IMR-90 (cell line): ENCODE measurements at regions not wholly inside any gene's neighbourhood (a gene's known extent, or its start where the extent isn't known, plus 50 kb on each side); places are given as distances from the start of the nearest gene placed in this dataset.

Experiments used
- ATAC-seq: fragments of 200-7000 bp; cut with Tn5 transposase; 2 replicates; pipeline ENCODE4 v1.9.1; 2020; ENCODE audit warnings: low read depth, mild to moderate bottlenecking, moderate library complexity
- BruUV-seq: library from RNA; stranded (reverse); fragments of 400-500 nt; replicated peaks from 2 replicates; lab custom pipeline; 2021; lab: Mats Ljungman, UMichigan
- CTCF ChIA-PET: fragments of 300-600 bp; formaldehyde crosslinking; extraction: SDS; loops from one replicate; lab custom pipeline; 2021; ENCODE audit warnings: antibody characterized with exemption; lab: Yijun Ruan, JAX
- POLR2A ChIA-PET: fragments of 300-600 bp; sonication (Branson Sonifier 250); formaldehyde crosslinking; loops from one replicate; lab custom pipeline; 2022; ENCODE audit warnings: antibody characterized with exemption; ENCODE audit not compliant: unreplicated experiment; lab: Charles Lee
- DNase-seq: peaks from one replicate; pipeline ENCODE4 v3.0.0; 2013
- H2AFZ ChIP-seq: replicated peaks from 2 replicates; pipeline ENCODE3; 2013; ENCODE audit warnings: low read length, mild to moderate bottlenecking; ENCODE audit not compliant: poor library complexity
- H2AK5ac ChIP-seq: 2 replicates; pipeline ENCODE4 v1.6.1; 2013; ENCODE audit warnings: low read depth, low read length, inconsistent platforms
- H2AK9ac ChIP-seq: replicated peaks from 2 replicates; pipeline ENCODE3; 2013; ENCODE audit warnings: mild to moderate bottlenecking, low read depth, low read length, moderate library complexity; ENCODE audit not compliant: poor library complexity
- H2BK120ac ChIP-seq: 2 replicates; pipeline ENCODE4 v1.6.1; 2013; ENCODE audit warnings: low read depth, low read length, inconsistent platforms
- H2BK15ac ChIP-seq: 3 replicates; pipeline ENCODE4 v1.6.1; 2013; ENCODE audit warnings: low read depth, low read length, inconsistent platforms
- H2BK20ac ChIP-seq: 2 replicates; pipeline ENCODE4 v1.6.1; 2013; ENCODE audit warnings: low read depth, mild to moderate bottlenecking, inconsistent platforms, low read length, moderate library complexity
- H2BK5ac ChIP-seq: 2 replicates; pipeline ENCODE4 v1.6.1; 2013; ENCODE audit warnings: mild to moderate bottlenecking, low read depth, low read length, inconsistent platforms; ENCODE audit not compliant: poor library complexity, severe bottlenecking
- H3K14ac ChIP-seq: replicated peaks from 2 replicates; pipeline ENCODE4 v1.6.1; 2013; ENCODE audit warnings: low read depth, low read length, inconsistent platforms
- H3K18ac ChIP-seq: 2 replicates; pipeline ENCODE4 v1.6.1; 2013; ENCODE audit warnings: low read depth, low read length, control low read depth
- H3K23ac ChIP-seq: 2 replicates; pipeline ENCODE4 v1.6.1; 2013; ENCODE audit warnings: low read depth, low read length, inconsistent platforms
- H3K27ac ChIP-seq: 2 replicates; pipeline ENCODE4 v1.5.1; 2013; ENCODE audit warnings: mild to moderate bottlenecking, control low read depth, low read length; ENCODE audit not compliant: insufficient read depth
- H3K27me3 ChIP-seq: 2 replicates; pipeline ENCODE4 v1.6.1; 2013; ENCODE audit warnings: low read length; ENCODE audit not compliant: control insufficient read depth, insufficient read depth
- H3K36me3 ChIP-seq: 2 replicates; pipeline ENCODE4 v1.6.1; 2013; ENCODE audit warnings: low read length, mixed read lengths; ENCODE audit not compliant: control insufficient read depth, insufficient read depth
- H3K4ac ChIP-seq: 2 replicates; pipeline ENCODE4 v1.6.1; 2013; ENCODE audit warnings: low read depth, low read length, inconsistent platforms
- H3K4me1 ChIP-seq: 2 replicates; pipeline ENCODE4 v1.6.1; 2013; ENCODE audit warnings: low read length, mixed read lengths; ENCODE audit not compliant: control insufficient read depth, insufficient read depth
- H3K4me2 ChIP-seq: 2 replicates; pipeline ENCODE4 v1.6.1; 2013; ENCODE audit warnings: low read depth, mild to moderate bottlenecking, control low read depth, low read length, moderate library complexity
- H3K4me3 ChIP-seq: 2 replicates; pipeline ENCODE4 v1.5.1; 2013; ENCODE audit warnings: low read depth, mild to moderate bottlenecking, control low read depth, low read length, moderate library complexity; ENCODE audit not compliant: insufficient read depth
- H3K56ac ChIP-seq: 2 replicates; pipeline ENCODE4 v1.6.1; 2013; ENCODE audit warnings: low read length, inconsistent platforms; ENCODE audit not compliant: insufficient read depth; ENCODE audit errors: extremely low read depth
- H3K79me1 ChIP-seq, 2 experiments: 2 replicates each; pipeline ENCODE4 v1.6.1; 2013; ENCODE audit warnings: low read length in 2 of 2, inconsistent platforms in 1 of 2, low read depth in 1 of 2
- H3K9ac ChIP-seq: 2 replicates; pipeline ENCODE4 v1.6.1; 2013; ENCODE audit warnings: low read depth, low read length, control low read depth
- H3K9me1 ChIP-seq: 2 replicates; pipeline ENCODE4 v1.6.1; 2013; ENCODE audit warnings: low read length, inconsistent platforms; ENCODE audit not compliant: insufficient read depth
- H3K9me3 ChIP-seq: 2 replicates; pipeline ENCODE4 v1.6.1; 2013; ENCODE audit warnings: low read length; ENCODE audit not compliant: control insufficient read depth, insufficient read depth
- H4K20me1 ChIP-seq: 2 replicates; pipeline ENCODE4 v1.6.1; 2013; ENCODE audit warnings: low read length, inconsistent platforms; ENCODE audit not compliant: insufficient read depth
- H4K5ac ChIP-seq: 2 replicates; pipeline ENCODE4 v1.6.1; 2013; ENCODE audit warnings: mild to moderate bottlenecking, low read depth, low read length, control low read depth
- H4K8ac ChIP-seq, 2 experiments: 2 replicates each; pipeline ENCODE4 v1.6.1; 2013; ENCODE audit warnings: low read depth in 2 of 2, low read length in 2 of 2, control low read depth in 1 of 2, inconsistent platforms in 1 of 2
- H4K91ac ChIP-seq: 2 replicates; pipeline ENCODE4 v1.6.1; 2013; ENCODE audit warnings: low read depth, low read length, inconsistent platforms; ENCODE audit not compliant: insufficient read depth
- BHLHE40 ChIP-seq: fragments of 150-350 bp; IDR thresholded peaks from 2 replicates; pipeline ENCODE4 v1.6.1; 2016; ENCODE audit warnings: mild to moderate bottlenecking, low read depth, low read length
- CEBPB ChIP-seq: IDR thresholded peaks from 2 replicates; pipeline ENCODE4 v1.6.1; 2012; ENCODE audit warnings: low read depth, low read length, improper control_type of control experiment
- CHD1 ChIP-seq: IDR thresholded peaks from 2 replicates; pipeline ENCODE4 v1.6.1; 2012; ENCODE audit warnings: low read depth, low read length, improper control_type of control experiment
- CTCF ChIP-seq: conservative IDR thresholded peaks from 2 replicates; pipeline ENCODE4 v1.5.1; 2012; ENCODE audit warnings: mild to moderate bottlenecking, low read depth, low read length, improper control_type of control experiment
- ELK1 ChIP-seq: fragments of 150-350 bp; IDR thresholded peaks from 2 replicates; pipeline ENCODE4 v1.6.1; 2016; ENCODE audit warnings: low read depth, mild to moderate bottlenecking, low read length, moderate library complexity, borderline replicate concordance
- FOS ChIP-seq: fragments of 150-350 bp; IDR thresholded peaks from 2 replicates; pipeline ENCODE4 v1.6.1; 2016; ENCODE audit warnings: low read depth, low read length
- MAFK ChIP-seq: IDR thresholded peaks from 2 replicates; pipeline ENCODE4 v1.6.1; 2012; ENCODE audit warnings: low read depth, low read length, improper control_type of control experiment
- MAZ ChIP-seq: IDR thresholded peaks from 2 replicates; pipeline ENCODE4 v1.6.1; 2012; ENCODE audit warnings: low read depth, mild to moderate bottlenecking, low read length, improper control_type of control experiment, moderate library complexity, borderline replicate concordance
- MXI1 ChIP-seq: IDR thresholded peaks from 2 replicates; pipeline ENCODE4 v1.6.1; 2012; ENCODE audit warnings: low read depth, mild to moderate bottlenecking, low read length, moderate library complexity, borderline replicate concordance
- NFE2L2 ChIP-seq: fragments of 150-350 bp; IDR thresholded peaks from 2 replicates; pipeline ENCODE4 v1.6.1; 2016; ENCODE audit warnings: low read depth, mild to moderate bottlenecking, low read length
- POLR2A ChIP-seq: IDR thresholded peaks from 2 replicates; pipeline ENCODE4 v1.6.1; 2012; ENCODE audit warnings: mild to moderate bottlenecking, low read depth, low read length
- RAD21 ChIP-seq: IDR thresholded peaks from 2 replicates; pipeline ENCODE4 v1.6.1; 2012; ENCODE audit warnings: low read length, improper control_type of control experiment
- RCOR1 ChIP-seq: IDR thresholded peaks from 2 replicates; pipeline ENCODE4 v1.6.1; 2012; ENCODE audit warnings: mild to moderate bottlenecking, low read length, improper control_type of control experiment; ENCODE audit not compliant: insufficient replicate concordance
- RFX5 ChIP-seq: IDR thresholded peaks from 2 replicates; pipeline ENCODE4 v1.8.0; 2012; ENCODE audit warnings: low read depth, mild to moderate bottlenecking, low read length, moderate library complexity
- SMC3 ChIP-seq: fragments of 150-350 bp; IDR thresholded peaks from 2 replicates; pipeline ENCODE4 v1.6.1; 2016; ENCODE audit warnings: low read depth, mild to moderate bottlenecking, antibody characterized with exemption, low read length, moderate library complexity
- USF2 ChIP-seq: fragments of 150-350 bp; IDR thresholded peaks from 2 replicates; pipeline ENCODE4 v1.6.1; 2017; ENCODE audit warnings: mild to moderate bottlenecking, antibody characterized with exemption, low read length, low read depth
- WGBS, 2 experiments: methylation state at CpG; one replicate each; pipeline versions ENCODE4 v1.1.5 to v1.1.7; 2013; ENCODE audit warnings: missing lambda C conversion rate in 2 of 2; ENCODE audit not compliant: insufficient read length in 1 of 2; ENCODE audit errors: extremely low coverage in 2 of 2; 5-methylcytosine and 5-hydroxymethylcytosine counted together
- dilution Hi-C: fragments of 300-500 bp; cut with HindIII; formaldehyde crosslinking; loops from one replicate; pipeline ENCODE4 v1.14.3; 2018; ENCODE audit warnings: low sequenced_read_pairs; ENCODE audit not compliant: unreplicated experiment
- in situ Hi-C: fragments of 300-500 bp; cut with MboI; formaldehyde crosslinking; loops from 3 replicates; pipeline ENCODE4 v1.14.3; 2019; ENCODE audit warnings: low sequenced_read_pairs, inconsistent platforms, mixed read lengths
- intact Hi-C: fragments of 100-400 bp; cut with micrococcal nuclease; formaldehyde crosslinking; loops from 2 replicates; pipeline ENCODE4 v1.10.0; 2022

- Histone ChIP-seq H3K9ac (no peak overlapping the region), H3K9me3 (no peaks in the 10 kb centered on the region), H4K5ac (no peak overlapping the region), H3K4ac (no peak overlapping the region), H2BK20ac (no peak overlapping the region), H2AK9ac (no peak overlapping the region), H3K56ac (no peak overlapping the region), H2AK5ac (no peak overlapping the region), H4K20me1 (no peaks in the 10 kb centered on the region), H3K18ac (no peak overlapping the region), H3K4me2 (no peak overlapping the region), H4K91ac (no peak overlapping the region), H3K36me3 (no peaks in the 10 kb centered on the region), H3K9me1 (no peaks in the 10 kb centered on the region), H3K79me1 (no peaks in the 10 kb centered on the region), H2BK5ac (no peak overlapping the region), H3K4me1 (no peaks in the 10 kb centered on the region), H3K14ac (no peak overlapping the region), H3K4me3 (no peak overlapping the region), H3K27me3 (no peaks in the 10 kb centered on the region), H2BK15ac (no peak overlapping the region), H2BK120ac (no peak overlapping the region), H3K23ac (no peak overlapping the region), H3K27ac (no peak overlapping the region), H2AFZ (no peak overlapping the region), H4K8ac (no peak overlapping the region)
- in situ Hi-C loops (no loop called here), dilution Hi-C loops (no loop called here), intact Hi-C loops (no loop called here)
- TF ChIP-seq CTCF = no peak
- TF ChIP-seq RCOR1 = no peak
- TF ChIP-seq FOS = no peak
- no peak for TF ChIP-seq ELK1
- no peak for TF ChIP-seq RFX5
- TF ChIP-seq USF2 = no peak
- TF ChIP-seq SMC3 = no peak
- TF ChIP-seq BHLHE40 = no peak
- TF ChIP-seq NFE2L2 = no peak
- TF ChIP-seq MAZ = no peak
- no peak for TF ChIP-seq POLR2A
- TF ChIP-seq MXI1 = no peak
- no peak for TF ChIP-seq CHD1
- no peak for TF ChIP-seq MAFK
- TF ChIP-seq RAD21 = no peak
- TF ChIP-seq CEBPB = no peak
- ATAC-seq = no peak
- no TSS peak for BruUV-seq
- WGBS, 2 experiments = no CpG with 5 or more reads among the region's 2 CpGs
- CTCF ChIA-PET = interaction anchor here (1.3 kb wide), 1 partner anchor 211 kb away, joined by 3 read pairs; no protein-coding TSS in a partner anchor
- DNase-seq = no peak
- POLR2A ChIA-PET = no interaction called here
Observed at GRCh38 chr16:72620853-72621252, 427.1 kb downstream of the ZFHX3 start.
